ENCODE measurements at regions not wholly inside any gene's neighbourhood (a gene's known extent, or its start where the extent isn't known, plus 50 kb on each side); places are given as distances from the start of the nearest gene placed in this dataset.
A peak's percentile ranks its signal among the peaks of the same experiment; 100 is the strongest.

DNA sequence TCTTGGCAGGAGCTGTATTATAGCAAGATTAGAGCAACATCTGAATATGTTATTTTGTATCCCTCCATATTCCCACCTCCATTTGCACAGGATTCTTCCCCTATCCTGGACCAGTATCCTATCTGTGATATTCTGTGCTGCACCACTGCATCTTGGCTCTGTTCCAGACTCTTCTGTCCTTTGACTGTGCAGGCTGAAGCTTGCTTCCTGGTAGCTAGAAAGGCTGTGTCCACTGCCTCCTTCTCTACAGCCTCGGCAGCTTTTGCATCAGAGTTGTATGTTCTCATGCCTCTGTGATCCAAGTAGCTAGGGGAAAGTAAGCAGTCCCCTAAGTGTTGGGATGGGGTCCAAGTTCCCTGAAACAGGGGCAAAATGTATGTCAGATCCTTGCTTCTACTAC lies 104.1 kb downstream of the GAS1 start:
- Mint-ChIP-seq H3K4me1 (ENCODE audit: unreplicated experiment) (peaks cover 31% of the 10 kb centered on the region), H3K4me3 (ENCODE audit: unreplicated experiment) (no peak overlapping the region), H3K27me3 (ENCODE audit: unreplicated experiment) (peaks cover 2% of the 10 kb centered on the region), H3K27ac (ENCODE audit: unreplicated experiment) (no peak overlapping the region), H3K36me3 (ENCODE audit: unreplicated experiment) (no peaks in the 10 kb centered on the region), H3K9me3 (ENCODE audit: unreplicated experiment) (no peaks in the 10 kb centered on the region)
- DNase-seq (ENCODE audit: extremely low spot score, unreplicated experiment): no peak
- TF ChIP-seq, protein P1, sequence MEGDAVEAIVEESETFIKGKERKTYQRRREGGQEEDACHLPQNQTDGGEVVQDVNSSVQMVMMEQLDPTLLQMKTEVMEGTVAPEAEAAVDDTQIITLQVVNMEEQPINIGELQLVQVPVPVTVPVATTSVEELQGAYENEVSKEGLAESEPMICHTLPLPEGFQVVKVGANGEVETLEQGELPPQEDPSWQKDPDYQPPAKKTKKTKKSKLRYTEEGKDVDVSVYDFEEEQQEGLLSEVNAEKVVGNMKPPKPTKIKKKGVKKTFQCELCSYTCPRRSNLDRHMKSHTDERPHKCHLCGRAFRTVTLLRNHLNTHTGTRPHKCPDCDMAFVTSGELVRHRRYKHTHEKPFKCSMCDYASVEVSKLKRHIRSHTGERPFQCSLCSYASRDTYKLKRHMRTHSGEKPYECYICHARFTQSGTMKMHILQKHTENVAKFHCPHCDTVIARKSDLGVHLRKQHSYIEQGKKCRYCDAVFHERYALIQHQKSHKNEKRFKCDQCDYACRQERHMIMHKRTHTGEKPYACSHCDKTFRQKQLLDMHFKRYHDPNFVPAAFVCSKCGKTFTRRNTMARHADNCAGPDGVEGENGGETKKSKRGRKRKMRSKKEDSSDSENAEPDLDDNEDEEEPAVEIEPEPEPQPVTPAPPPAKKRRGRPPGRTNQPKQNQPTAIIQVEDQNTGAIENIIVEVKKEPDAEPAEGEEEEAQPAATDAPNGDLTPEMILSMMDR (IDR thresholded peaks at IDR 0.05): no peak

DNA sequence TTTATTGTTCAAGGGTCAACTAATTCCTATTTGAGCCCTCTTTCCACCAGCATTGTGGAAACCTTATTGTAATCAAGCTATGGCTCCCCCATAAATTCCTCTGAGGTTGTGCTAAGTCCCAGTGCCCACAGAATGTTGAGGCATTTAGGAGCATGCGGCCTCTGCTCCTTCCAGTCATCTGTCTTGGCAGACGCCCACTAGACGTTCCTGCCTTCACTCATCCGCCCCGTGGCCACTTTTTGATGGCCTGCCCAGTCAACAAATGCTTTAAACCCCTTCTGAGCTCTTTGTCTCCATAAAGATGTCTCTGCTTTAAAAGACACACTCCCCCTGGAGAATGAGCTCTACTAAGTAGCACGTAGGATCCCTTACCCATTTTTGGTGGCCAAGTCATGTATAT lies 104.7 kb downstream of the GAS1 start:
- Mint-ChIP-seq H3K36me3 (ENCODE audit: unreplicated experiment) (no peaks in the 10 kb centered on the region), H3K27me3 (ENCODE audit: unreplicated experiment) (peaks cover 2% of the 10 kb centered on the region), H3K9me3 (ENCODE audit: unreplicated experiment) (no peaks in the 10 kb centered on the region), H3K27ac (ENCODE audit: unreplicated experiment) (no peak overlapping the region), H3K4me3 (ENCODE audit: unreplicated experiment) (no peak overlapping the region), H3K4me1 (ENCODE audit: unreplicated experiment) (peaks cover 33% of the 10 kb centered on the region)
- TF ChIP-seq, protein P1 (IDR thresholded peaks at IDR 0.05): no peak
- no peak for DNase-seq (ENCODE audit: extremely low spot score, unreplicated experiment)

GRCh38 chr9:86839522-86839921 lies 107.8 kb downstream of the GAS1 start:
- Mint-ChIP-seq H3K36me3 (ENCODE audit: unreplicated experiment) (no peaks in the 10 kb centered on the region), H3K4me1 (ENCODE audit: unreplicated experiment) (peaks cover 30% of the 10 kb centered on the region), H3K27me3 (ENCODE audit: unreplicated experiment) (peaks cover 2% of the 10 kb centered on the region), H3K9me3 (ENCODE audit: unreplicated experiment) (no peaks in the 10 kb centered on the region), H3K27ac (ENCODE audit: unreplicated experiment) (no peak overlapping the region), H3K4me3 (ENCODE audit: unreplicated experiment) (no peak overlapping the region)
- TF ChIP-seq, protein P1 (IDR thresholded peaks at IDR 0.05): no peak
- DNase-seq (ENCODE audit: extremely low spot score, unreplicated experiment): no peak

GRCh38 chr9:86838519-86839497 lies 108.5 kb downstream of the GAS1 start:
- TF ChIP-seq, protein P1 (IDR thresholded peaks at IDR 0.05): no peak
- DNase-seq (ENCODE audit: extremely low spot score, unreplicated experiment): no peak
- Mint-ChIP-seq H3K4me1 (ENCODE audit: unreplicated experiment) (peaks cover 30% of the 10 kb centered on the region), H3K9me3 (ENCODE audit: unreplicated experiment) (no peaks in the 10 kb centered on the region), H3K27ac (ENCODE audit: unreplicated experiment) (peak overlapping the region; percentile 56), H3K36me3 (ENCODE audit: unreplicated experiment) (no peaks in the 10 kb centered on the region), H3K27me3 (ENCODE audit: unreplicated experiment) (peaks cover 2% of the 10 kb centered on the region), H3K4me3 (ENCODE audit: unreplicated experiment) (no peak overlapping the region)

GRCh38 chr9:86837345-86837744 lies 110.0 kb downstream of the GAS1 start:
- DNase-seq (ENCODE audit: extremely low spot score, unreplicated experiment): no peak
- Mint-ChIP-seq H3K36me3 (ENCODE audit: unreplicated experiment) (no peaks in the 10 kb centered on the region), H3K27ac (ENCODE audit: unreplicated experiment) (no peak overlapping the region), H3K27me3 (ENCODE audit: unreplicated experiment) (no peaks in the 10 kb centered on the region), H3K4me3 (ENCODE audit: unreplicated experiment) (no peak overlapping the region), H3K4me1 (ENCODE audit: unreplicated experiment) (peaks cover 24% of the 10 kb centered on the region), H3K9me3 (ENCODE audit: unreplicated experiment) (no peaks in the 10 kb centered on the region)
- TF ChIP-seq, protein P1 (IDR thresholded peaks at IDR 0.05): no peak

All from osteocyte (in vitro differentiated cells).